Retina (tissue), 1 donor: ENCODE measurements at regions not wholly inside any gene's neighbourhood (a gene's known extent, or its start where the extent isn't known, plus 50 kb on each side); places are given as distances from the start of the nearest gene placed in this dataset.
"Not testable (repeated sequence)": the region's sequence is repeated elsewhere in the genome, so short reads cannot be mapped to it uniquely, and the experiment has no call there.

Experiments
- DNase-seq: peaks from one replicate; pipeline ENCODE4 v3.0.0-alpha.2; 2016

GRCh38 chr7:86592185-86592584 is 51.5 kb upstream of the GRM3 start:
- no peak for DNase-seq

- DNase-seq, result no peak
Observed at GRCh38 chr7:86574006-86574405, 69.7 kb upstream of the GRM3 start.

GRCh38 chr7:86558680-86559501 is 84.8 kb upstream of the GRM3 start:
- no peak for DNase-seq

GRCh38 chr7:86534641-86535040 is 109.1 kb upstream of the GRM3 start:
- no peak for DNase-seq

- no peak for DNase-seq
Observed at GRCh38 chr7:86504229-86504628, 139.5 kb upstream of the GRM3 start.

- no peak for DNase-seq
Observed at GRCh38 chr7:86499986-86500385, 143.7 kb upstream of the GRM3 start.

- no peak for DNase-seq
Observed at GRCh38 chr7:86485827-86486226, 157.9 kb upstream of the GRM3 start.

GRCh38 chr7:86479144-86479543 is 164.6 kb upstream of the GRM3 start:
- no peak for DNase-seq

GRCh38 chr7:86477343-86477935 is 166.3 kb upstream of the GRM3 start:
- no peak for DNase-seq

- no peak for DNase-seq
Observed at GRCh38 chr7:86470763-86471162, 172.9 kb upstream of the GRM3 start.

GRCh38 chr7:86469680-86470295 is 173.9 kb upstream of the GRM3 start:
- DNase-seq, result peak; percentile 72

- no peak for DNase-seq
Observed at GRCh38 chr7:86454753-86455152, 189.0 kb upstream of the GRM3 start.

GRCh38 chr7:86453454-86453853 is 190.3 kb upstream of the GRM3 start:
- no peak for DNase-seq

GRCh38 chr7:86448856-86449255 is 194.9 kb upstream of the GRM3 start:
- peak; percentile 9 for DNase-seq

GRCh38 chr7:86445285-86445684 is 198.4 kb upstream of the GRM3 start:
- no peak for DNase-seq

GRCh38 chr7:86444245-86444644 is 199.5 kb upstream of the GRM3 start:
- no peak for DNase-seq

GRCh38 chr7:86440420-86440819 is 203.3 kb upstream of the GRM3 start:
- DNase-seq, result not testable (repeated sequence)

GRCh38 chr7:86437951-86438450 is 205.7 kb upstream of the GRM3 start:
- no peak for DNase-seq

GRCh38 chr7:86431761-86432160 is 211.9 kb upstream of the GRM3 start:
- DNase-seq, result no peak

- DNase-seq, result peak; percentile 4
Observed at GRCh38 chr7:86411814-86412213, 231.9 kb upstream of the GRM3 start.

- peak; percentile 75 for DNase-seq
Observed at GRCh38 chr7:86407291-86407690, 236.4 kb upstream of the GRM3 start.

- DNase-seq, result no peak
Observed at GRCh38 chr7:86391813-86392212, 251.9 kb upstream of the GRM3 start.

GRCh38 chr7:86375602-86376001 is 268.1 kb upstream of the GRM3 start:
- DNase-seq, result not testable (repeated sequence)

- no peak for DNase-seq
Observed at GRCh38 chr7:86372262-86372661, 271.4 kb upstream of the GRM3 start.
